Body of pancreas (tissue), 4 donors: ENCODE measurements at regions not wholly inside any gene's neighbourhood (a gene's known extent, or its start where the extent isn't known, plus 50 kb on each side); places are given as distances from the start of the nearest gene placed in this dataset.

Source experiments
- POLR2A ChIP-seq, 3 donors: fragments of 450-650 bp; IDR thresholded peaks; one replicate each; pipeline ENCODE4 v1.6.1; 2016; ENCODE audit warnings: antibody characterized with exemption in 3 of 3, mild to moderate bottlenecking in 2 of 3
- TF ChIP-seq, protein P1 (sequence below), 7 experiments: fragments of 450-650 bp in 4 of 7; fragments of 200-600 bp in 3 of 7; sonication (generic) in 3 of 7; IDR thresholded peaks; one replicate each; pipeline ENCODE4 v1.5.1; 2016 to 2019; ENCODE audit warnings: antibody characterized with exemption in 7 of 7

DNA sequence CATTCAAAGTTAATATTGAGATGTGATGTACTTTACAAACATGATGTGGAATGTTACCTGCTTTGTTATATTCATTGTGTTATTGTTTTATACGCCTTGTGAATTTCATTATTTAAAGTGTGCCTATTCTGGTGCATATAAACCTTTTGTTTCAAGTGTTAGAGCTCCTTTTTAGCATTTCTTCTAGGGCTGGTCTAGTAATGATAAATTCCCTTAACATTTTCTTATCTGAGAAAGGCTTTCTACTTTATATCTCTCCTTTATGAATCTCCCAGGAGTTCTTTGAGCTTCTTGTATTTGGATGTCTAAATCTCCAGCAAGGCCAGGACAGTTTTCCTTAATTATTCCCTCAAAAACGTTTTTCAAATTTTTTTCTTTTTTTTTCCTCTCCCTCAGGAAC is 1005.6 kb downstream of the IGSF11 start:
- TF ChIP-seq POLR2A (IDR thresholded peaks at IDR 0.05), result no peak
- TF ChIP-seq, protein P1, sequence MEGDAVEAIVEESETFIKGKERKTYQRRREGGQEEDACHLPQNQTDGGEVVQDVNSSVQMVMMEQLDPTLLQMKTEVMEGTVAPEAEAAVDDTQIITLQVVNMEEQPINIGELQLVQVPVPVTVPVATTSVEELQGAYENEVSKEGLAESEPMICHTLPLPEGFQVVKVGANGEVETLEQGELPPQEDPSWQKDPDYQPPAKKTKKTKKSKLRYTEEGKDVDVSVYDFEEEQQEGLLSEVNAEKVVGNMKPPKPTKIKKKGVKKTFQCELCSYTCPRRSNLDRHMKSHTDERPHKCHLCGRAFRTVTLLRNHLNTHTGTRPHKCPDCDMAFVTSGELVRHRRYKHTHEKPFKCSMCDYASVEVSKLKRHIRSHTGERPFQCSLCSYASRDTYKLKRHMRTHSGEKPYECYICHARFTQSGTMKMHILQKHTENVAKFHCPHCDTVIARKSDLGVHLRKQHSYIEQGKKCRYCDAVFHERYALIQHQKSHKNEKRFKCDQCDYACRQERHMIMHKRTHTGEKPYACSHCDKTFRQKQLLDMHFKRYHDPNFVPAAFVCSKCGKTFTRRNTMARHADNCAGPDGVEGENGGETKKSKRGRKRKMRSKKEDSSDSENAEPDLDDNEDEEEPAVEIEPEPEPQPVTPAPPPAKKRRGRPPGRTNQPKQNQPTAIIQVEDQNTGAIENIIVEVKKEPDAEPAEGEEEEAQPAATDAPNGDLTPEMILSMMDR (IDR thresholded peaks at IDR 0.05), result no peak
